Spleen (tissue), 11 donors: ENCODE measurements at regions not wholly inside any gene's neighbourhood (a gene's known extent, or its start where the extent isn't known, plus 50 kb on each side); places are given as distances from the start of the nearest gene placed in this dataset.

Source experiments
- DNase-seq: peaks from one replicate; pipeline ENCODE4 v3.0.0-alpha.2; 2020
- H3K27ac ChIP-seq, 8 donors: fragments of 200-600 bp; sonication (generic) in 7 of 8; 1 replicate in 4 of 8; 2 replicates in 4 of 8; pipeline versions ENCODE4 v1.5.0 to v1.8.0; 2016 to 2021; ENCODE audit warnings: inconsistent platforms in 4 of 8, mild to moderate bottlenecking in 4 of 8, moderate library complexity in 1 of 8
- H3K27me3 ChIP-seq, 7 donors: fragments of 200-600 bp; sonication (generic) in 6 of 7; replicated peaks in 1 of 7; 1 replicate in 4 of 7; 2 replicates in 3 of 7; pipeline versions ENCODE4 v1.5.0 to v1.8.0; 2016 to 2021; ENCODE audit warnings: inconsistent platforms in 3 of 7, mild to moderate bottlenecking in 1 of 7
- H3K36me3 ChIP-seq, 6 donors: fragments of 200-600 bp; sonication (generic) in 5 of 6; 1 replicate in 4 of 6; 2 replicates in 2 of 6; pipeline versions ENCODE4 v1.5.0 to v1.8.0; 2016 to 2021; ENCODE audit warnings: inconsistent platforms in 2 of 6
- H3K4me1 ChIP-seq, 6 donors: fragments of 200-600 bp; sonication (generic) in 5 of 6; 1 replicate in 3 of 6; 2 replicates in 3 of 6; pipeline versions ENCODE4 v1.5.0 to v1.8.0; 2016 to 2021; ENCODE audit warnings: inconsistent platforms in 3 of 6
- H3K4me3 ChIP-seq, 8 donors: fragments of 200-600 bp; sonication (generic) in 7 of 8; 1 replicate in 4 of 8; 2 replicates in 4 of 8; pipeline versions ENCODE4 v1.5.0 to v1.8.0; 2016 to 2021; ENCODE audit warnings: inconsistent platforms in 4 of 8, mild to moderate bottlenecking in 4 of 8, moderate library complexity in 2 of 8
- H3K9me3 ChIP-seq, 8 donors: fragments of 200-600 bp; sonication (generic) in 7 of 8; 1 replicate in 4 of 8; 2 replicates in 4 of 8; pipeline versions ENCODE4 v1.5.0 to v1.8.0; 2016 to 2021; ENCODE audit warnings: inconsistent platforms in 4 of 8
- CTCF ChIP-seq, 11 experiments: fragments of 200-600 bp in 7 of 11; fragments of 450-650 bp in 4 of 11; sonication (generic) in 4 of 11; IDR thresholded peaks in 8 of 11; conservative IDR thresholded peaks in 3 of 11; 1 replicate in 7 of 11; 2 replicates in 4 of 11; pipeline versions ENCODE4 v1.4.0 to v1.8.0; 2016 to 2021; ENCODE audit warnings: antibody characterized with exemption in 11 of 11, inconsistent platforms in 4 of 11, mild to moderate bottlenecking in 1 of 11
- POLR2A ChIP-seq, 3 donors: fragments of 450-650 bp; IDR thresholded peaks; one replicate each; pipeline ENCODE4 v1.5.1; 2017; ENCODE audit warnings: antibody characterized with exemption in 3 of 3, mild to moderate bottlenecking in 1 of 3
- POLR2AphosphoS5 ChIP-seq, 3 donors: sonication (generic); formaldehyde crosslinking; IDR thresholded peaks; one replicate each; pipeline ENCODE4 v1.5.1; 2017; ENCODE audit warnings: antibody characterized with exemption in 3 of 3
- WGBS, 5 donors: extraction: QIAGEN DNeasy Blood & Tissue Kit in 3 of 5; methylation state at CpG; one replicate each; pipeline versions ENCODE4 v1.1.5 to v1.1.7; 2013 to 2018; 5-methylcytosine and 5-hydroxymethylcytosine counted together
- intact Hi-C: fragments of 100-400 bp; cut with DNase I; formaldehyde crosslinking; loops from one replicate; pipeline ENCODE4 v1.15.0; 2023; ENCODE audit warnings: low total_unique reads
- donor health status: healthy with polysubstance abuse.
- donor health status: DM: no; HTN: no; CAD: no; lungs with moderate emphysema.
- donor health status: DM: no; HTN: no; CAD: no.
- donor health status: Bipolar disorder and iron deficiency.
- donor health status: healthy.
- donor health status: DM: no; HTN: no; CAD: no.
- donor health status: DM: yes; HTN: yes; CAD: no.

- Histone ChIP-seq H3K4me1 (peaks cover 7 to 43% (median 18%) of the 10 kb centered on the region in 6 donors), H3K27ac (peak overlapping the region in 6 of 8 donors; percentile 57 to 80 (median 68)), H3K9me3 (no peaks in the 10 kb centered on the region), H3K36me3 (no peaks in the 10 kb centered on the region), H3K27me3 (peaks cover 0 to 74% (median 14%) of the 10 kb centered on the region in 7 donors), H3K4me3 (peak overlapping the region in 5 of 8 donors; percentile 2 to 63 (median 24))
- TF ChIP-seq POLR2AphosphoS5 (IDR thresholded peaks at IDR 0.05) = peak in 1 of 3 donors; percentile 26
- no peak for TF ChIP-seq POLR2A (IDR thresholded peaks at IDR 0.05)
- TF ChIP-seq CTCF (IDR thresholded peaks at IDR 0.05 in 8 of 11, conservative IDR thresholded peaks at IDR 0.05 in 3 of 11) = no peak
- 26 to 59% (median 42%) methylated on average over 21 to 41 of the region's 41 CpGs for WGBS, 5 donors
- DNase-seq = peak; percentile 85
- intact Hi-C loops = no loop called here
These were observed 224.8 kb upstream of the ID2 start for GRCh38 chr2:8457092-8457481.

GRCh38 chr2:8457699-8458502, 224.0 kb upstream of the ID2 start:
- Histone ChIP-seq H3K9me3 (no peaks in the 10 kb centered on the region), H3K4me1 (peaks cover 7 to 51% (median 22%) of the 10 kb centered on the region in 6 donors), H3K27me3 (peaks cover 0 to 72% (median 14%) of the 10 kb centered on the region in 7 donors), H3K27ac (peak overlapping the region in 7 of 8 donors; percentile 18 to 80 (median 65)), H3K36me3 (no peaks in the 10 kb centered on the region), H3K4me3 (peak overlapping the region in 5 of 8 donors; percentile 2 to 63 (median 24))
- intact Hi-C loops = no loop called here
- 45 to 73% (median 49%) methylated on average over 19 of the region's 19 CpGs for WGBS, 5 donors
- TF ChIP-seq POLR2A (IDR thresholded peaks at IDR 0.05) = no peak
- no peak for TF ChIP-seq POLR2AphosphoS5 (IDR thresholded peaks at IDR 0.05)
- no peak for TF ChIP-seq CTCF (IDR thresholded peaks at IDR 0.05 in 8 of 11, conservative IDR thresholded peaks at IDR 0.05 in 3 of 11)
- no peak for DNase-seq

- H3K9me3 ChIP-seq = no peaks in the 10 kb centered on the region
- TF ChIP-seq CTCF (IDR thresholded peaks at IDR 0.05 in 8 of 11, conservative IDR thresholded peaks at IDR 0.05 in 3 of 11) (no peak), POLR2A (IDR thresholded peaks at IDR 0.05) (no peak), POLR2AphosphoS5 (IDR thresholded peaks at IDR 0.05) (no peak)
- 92 to 95% (median 93%) methylated on average over 10 of the region's 10 CpGs for WGBS, 5 donors
- peaks cover 0 to 73% (median 14%) of the 10 kb centered on the region in 7 donors for H3K27me3 ChIP-seq
- no peak for DNase-seq
- H3K27ac ChIP-seq = peak overlapping the region in 3 of 8 donors; percentile 70 to 80 (median 79)
- H3K4me3 ChIP-seq = no peak overlapping the region
- H3K4me1 ChIP-seq = peaks cover 7 to 51% (median 27%) of the 10 kb centered on the region in 6 donors
- no peaks in the 10 kb centered on the region for H3K36me3 ChIP-seq
- intact Hi-C loops = no loop called here
These were observed 223.1 kb upstream of the ID2 start for GRCh38 chr2:8458503-8459459.
